ENCODE measurements at regions not wholly inside any gene's neighbourhood (a gene's known extent, or its start where the extent isn't known, plus 50 kb on each side); places are given as distances from the start of the nearest gene placed in this dataset.

DNA sequence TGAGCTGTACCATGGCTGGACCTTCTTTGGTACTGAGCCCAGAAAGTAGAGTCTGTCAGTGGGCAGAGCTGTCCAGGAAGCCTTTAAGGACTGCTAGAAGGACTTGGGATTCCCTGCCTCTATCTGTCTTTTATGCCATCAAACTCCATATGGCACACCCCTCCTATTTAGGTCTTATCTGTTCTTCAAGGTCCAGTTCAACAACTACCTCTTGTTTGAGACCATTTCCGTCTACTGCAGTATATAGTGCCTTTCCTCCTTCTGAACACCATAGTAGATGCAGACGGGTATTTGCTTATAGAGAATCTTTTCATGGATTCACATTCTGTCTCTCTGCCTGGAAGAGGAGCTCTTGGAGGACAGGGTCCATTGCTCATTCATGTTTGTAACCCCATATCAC lies 146.1 kb upstream of the IL1RAPL2 start:
- Histone ChIP-seq H3K27me3 (ENCODE audit: control insufficient read depth in 2 of 2, insufficient read depth in 2 of 2, low read length in 2 of 2) (no peaks in the 10 kb centered on the region), H3K36me3 (ENCODE audit: control insufficient read depth, insufficient read depth, low read length) (no peaks in the 10 kb centered on the region), H3K4me2 (ENCODE audit: insufficient read depth, low read length) (no peak overlapping the region), H3K79me2 (ENCODE audit: control insufficient read depth, insufficient read depth, low read length) (no peaks in the 10 kb centered on the region), H3K9me1 (ENCODE audit: control insufficient read depth, insufficient read depth, low read length) (no peaks in the 10 kb centered on the region), H2AFZ (ENCODE audit: low read depth, low read length) (no peak overlapping the region), H3K9me3 (replicated peaks; ENCODE audit: control insufficient read depth, insufficient read depth, low read depth, low read length) (no peaks in the 10 kb centered on the region), H4K20me1 (replicated peaks; ENCODE audit: control insufficient read depth, insufficient read depth, low read length) (no peaks in the 10 kb centered on the region), H3K9ac (ENCODE audit: insufficient read depth in 1 of 2, low read depth in 2 of 2, low read length in 2 of 2) (no peak overlapping the region), H3K4me1 (replicated peaks in 1 of 2; ENCODE audit: control insufficient read depth in 2 of 2, insufficient read depth in 2 of 2, low read length in 2 of 2) (no peaks in the 10 kb centered on the region), H3K27ac (ENCODE audit: extremely low read depth, low read depth, low read length) (no peak overlapping the region), H3K4me3 (no peak overlapping the region)
- intact Hi-C loops (cut with micrococcal nuclease) = no loop called here
- ChIA-PET POLR2A (interaction anchor here (0.7 kb wide), 1 partner anchor 640 kb away, joined by 3 read pairs; no protein-coding TSS in a partner anchor), CTCF (ENCODE audit: low intra/inter-chr PET ratio) (no interaction called here)
- no peak for ATAC-seq
- in situ Hi-C loops (cut with MboI) = no loop called here
- 0% methylated on average over 2 of the region's 2 CpGs for WGBS (ENCODE audit: insufficient coverage, low coverage, missing lambda C conversion rate)
- no peak for FAIRE-seq
- DNase-seq (ENCODE audit: extremely low read depth in 1 of 4, low spot score in 3 of 4) = no peak
- no TSS peak for BruUV-seq (replicated peaks)
- TF ChIP-seq SP2 (IDR thresholded peaks at IDR 0.05; ENCODE audit: extremely low read depth, low read depth, low read length, poor library complexity, severe bottlenecking) (no peak), PTRF (tag; IDR thresholded peaks at IDR 0.05) (no peak), SIX5 (IDR thresholded peaks at IDR 0.05; ENCODE audit: borderline replicate concordance in 1 of 2, insufficient read depth in 1 of 2, low read depth in 1 of 2, low read length in 2 of 2) (no peak), PRMT5 (CRISPR knock-in tag; IDR thresholded peaks at IDR 0.05) (no peak), CXXC5 (CRISPR knock-in tag; IDR thresholded peaks at IDR 0.05) (no peak), ZNF347 (CRISPR knock-in tag; IDR thresholded peaks at IDR 0.05; ENCODE audit: low read depth) (no peak), XRCC4 (IDR thresholded peaks at IDR 0.05; ENCODE audit: extremely low read depth, insufficient read depth, insufficient read length) (no peak), ESRRA (IDR thresholded peaks at IDR 0.05; ENCODE audit: borderline replicate concordance, low read depth) (no peak), SREBF2 (CRISPR knock-in tag; IDR thresholded peaks at IDR 0.05) (no peak), ZNF197 (CRISPR knock-in tag; IDR thresholded peaks at IDR 0.05; ENCODE audit: low read depth) (no peak), NELFE (IDR thresholded peaks at IDR 0.05; ENCODE audit: insufficient read depth, insufficient read length) (no peak), CBFA2T3 (IDR thresholded peaks at IDR 0.05) (no peak), PHTF2 (CRISPR knock-in tag; IDR thresholded peaks at IDR 0.05) (no peak), ZNF586 (CRISPR knock-in tag; conservative IDR thresholded peaks at IDR 0.05) (no peak)
- TF ChIP-seq, protein P1, sequence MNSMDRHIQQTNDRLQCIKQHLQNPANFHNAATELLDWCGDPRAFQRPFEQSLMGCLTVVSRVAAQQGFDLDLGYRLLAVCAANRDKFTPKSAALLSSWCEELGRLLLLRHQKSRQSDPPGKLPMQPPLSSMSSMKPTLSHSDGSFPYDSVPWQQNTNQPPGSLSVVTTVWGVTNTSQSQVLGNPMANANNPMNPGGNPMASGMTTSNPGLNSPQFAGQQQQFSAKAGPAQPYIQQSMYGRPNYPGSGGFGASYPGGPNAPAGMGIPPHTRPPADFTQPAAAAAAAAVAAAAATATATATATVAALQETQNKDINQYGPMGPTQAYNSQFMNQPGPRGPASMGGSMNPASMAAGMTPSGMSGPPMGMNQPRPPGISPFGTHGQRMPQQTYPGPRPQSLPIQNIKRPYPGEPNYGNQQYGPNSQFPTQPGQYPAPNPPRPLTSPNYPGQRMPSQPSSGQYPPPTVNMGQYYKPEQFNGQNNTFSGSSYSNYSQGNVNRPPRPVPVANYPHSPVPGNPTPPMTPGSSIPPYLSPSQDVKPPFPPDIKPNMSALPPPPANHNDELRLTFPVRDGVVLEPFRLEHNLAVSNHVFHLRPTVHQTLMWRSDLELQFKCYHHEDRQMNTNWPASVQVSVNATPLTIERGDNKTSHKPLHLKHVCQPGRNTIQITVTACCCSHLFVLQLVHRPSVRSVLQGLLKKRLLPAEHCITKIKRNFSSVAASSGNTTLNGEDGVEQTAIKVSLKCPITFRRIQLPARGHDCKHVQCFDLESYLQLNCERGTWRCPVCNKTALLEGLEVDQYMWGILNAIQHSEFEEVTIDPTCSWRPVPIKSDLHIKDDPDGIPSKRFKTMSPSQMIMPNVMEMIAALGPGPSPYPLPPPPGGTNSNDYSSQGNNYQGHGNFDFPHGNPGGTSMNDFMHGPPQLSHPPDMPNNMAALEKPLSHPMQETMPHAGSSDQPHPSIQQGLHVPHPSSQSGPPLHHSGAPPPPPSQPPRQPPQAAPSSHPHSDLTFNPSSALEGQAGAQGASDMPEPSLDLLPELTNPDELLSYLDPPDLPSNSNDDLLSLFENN (IDR thresholded peaks at IDR 0.05; ENCODE audit: low read depth in 2 of 2, low read length in 2 of 2) = no peak
- TF ChIP-seq, protein P2, sequence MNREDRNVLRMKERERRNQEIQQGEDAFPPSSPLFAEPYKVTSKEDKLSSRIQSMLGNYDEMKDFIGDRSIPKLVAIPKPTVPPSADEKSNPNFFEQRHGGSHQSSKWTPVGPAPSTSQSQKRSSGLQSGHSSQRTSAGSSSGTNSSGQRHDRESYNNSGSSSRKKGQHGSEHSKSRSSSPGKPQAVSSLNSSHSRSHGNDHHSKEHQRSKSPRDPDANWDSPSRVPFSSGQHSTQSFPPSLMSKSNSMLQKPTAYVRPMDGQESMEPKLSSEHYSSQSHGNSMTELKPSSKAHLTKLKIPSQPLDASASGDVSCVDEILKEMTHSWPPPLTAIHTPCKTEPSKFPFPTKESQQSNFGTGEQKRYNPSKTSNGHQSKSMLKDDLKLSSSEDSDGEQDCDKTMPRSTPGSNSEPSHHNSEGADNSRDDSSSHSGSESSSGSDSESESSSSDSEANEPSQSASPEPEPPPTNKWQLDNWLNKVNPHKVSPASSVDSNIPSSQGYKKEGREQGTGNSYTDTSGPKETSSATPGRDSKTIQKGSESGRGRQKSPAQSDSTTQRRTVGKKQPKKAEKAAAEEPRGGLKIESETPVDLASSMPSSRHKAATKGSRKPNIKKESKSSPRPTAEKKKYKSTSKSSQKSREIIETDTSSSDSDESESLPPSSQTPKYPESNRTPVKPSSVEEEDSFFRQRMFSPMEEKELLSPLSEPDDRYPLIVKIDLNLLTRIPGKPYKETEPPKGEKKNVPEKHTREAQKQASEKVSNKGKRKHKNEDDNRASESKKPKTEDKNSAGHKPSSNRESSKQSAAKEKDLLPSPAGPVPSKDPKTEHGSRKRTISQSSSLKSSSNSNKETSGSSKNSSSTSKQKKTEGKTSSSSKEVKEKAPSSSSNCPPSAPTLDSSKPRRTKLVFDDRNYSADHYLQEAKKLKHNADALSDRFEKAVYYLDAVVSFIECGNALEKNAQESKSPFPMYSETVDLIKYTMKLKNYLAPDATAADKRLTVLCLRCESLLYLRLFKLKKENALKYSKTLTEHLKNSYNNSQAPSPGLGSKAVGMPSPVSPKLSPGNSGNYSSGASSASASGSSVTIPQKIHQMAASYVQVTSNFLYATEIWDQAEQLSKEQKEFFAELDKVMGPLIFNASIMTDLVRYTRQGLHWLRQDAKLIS (CRISPR knock-in tag; IDR thresholded peaks at IDR 0.05) = no peak

All from K562 (cell line).